K562 (cell line): ENCODE measurements at regions not wholly inside any gene's neighbourhood (a gene's known extent, or its start where the extent isn't known, plus 50 kb on each side); places are given as distances from the start of the nearest gene placed in this dataset.

ENCODE experiments used
- ATAC-seq: fragments of 200-7000 bp; cut with Tn5 transposase; 3 replicates; pipeline ENCODE4 v1.9.1; 2020; ENCODE audit warnings: moderate library complexity
- BruUV-seq: library from RNA; stranded (reverse); fragments of 400-500 nt; replicated peaks from 2 replicates; lab custom pipeline; 2021; lab: Mats Ljungman, UMichigan
- CTCF ChIA-PET: fragments of 300-600 bp; formaldehyde crosslinking; extraction: SDS; loops from one replicate; lab custom pipeline; 2021; ENCODE audit warnings: low intra/inter-chr PET ratio; lab: Yijun Ruan, JAX
- POLR2A ChIA-PET: fragments of 300-600, 350-650 bp; sonication (Branson Sonifier 250); formaldehyde crosslinking; extraction: SDS; loops from one replicate; lab custom pipeline; 2021; ENCODE audit warnings: antibody characterized with exemption, inconsistent platforms; lab: Yijun Ruan, JAX
- DNase-seq, 4 experiments: peaks; one replicate each; pipeline versions ENCODE4 v3.0.0 to v3.0.0-alpha.2; 2011 to 2018; ENCODE audit warnings: low spot score in 3 of 4, mixed read lengths in 3 of 4; ENCODE audit errors: extremely low read depth in 1 of 4
- FAIRE-seq: peaks from 2 replicates; lab custom pipeline; 2011; peaks lifted over from hg19 to GRCh38; lab: Jason Lieb, UNC
- H2AFZ ChIP-seq: 2 replicates; pipeline ENCODE4 v1.6.0; 2011; ENCODE audit warnings: low read depth, low read length, control low read depth, inconsistent platforms
- H3K27ac ChIP-seq: fragments of 200-600 bp; 3 replicates; pipeline ENCODE4 v1.8.0; 2011; ENCODE audit warnings: low read depth, mild to moderate bottlenecking, control low read depth, inconsistent platforms, low read length, moderate library complexity, mixed read lengths; ENCODE audit errors: extremely low read depth
- H3K27me3 ChIP-seq, 2 experiments: fragments of 300-600 bp in 1 of 2; 2 replicates in 1 of 2; 3 replicates in 1 of 2; pipeline versions ENCODE4 v1.6.0 to v1.8.0; 2011; ENCODE audit warnings: inconsistent platforms in 2 of 2, low read length in 2 of 2, mild to moderate bottlenecking in 1 of 2, mixed read lengths in 1 of 2, moderate library complexity in 1 of 2; ENCODE audit not compliant: control insufficient read depth in 2 of 2, insufficient read depth in 2 of 2
- H3K36me3 ChIP-seq: fragments of 300-600 bp; 3 replicates; pipeline ENCODE4 v1.8.0; 2011; ENCODE audit warnings: mild to moderate bottlenecking, low read length, inconsistent platforms; ENCODE audit not compliant: control insufficient read depth, insufficient read depth
- H3K4me1 ChIP-seq, 2 experiments: fragments of 200-600 bp in 1 of 2; replicated peaks in 1 of 2; 2 replicates in 1 of 2; 3 replicates in 1 of 2; pipeline versions ENCODE4 v1.5.1 to v1.8.0; 2011; ENCODE audit warnings: inconsistent platforms in 2 of 2, low read length in 2 of 2, mild to moderate bottlenecking in 1 of 2, mixed read lengths in 1 of 2, moderate library complexity in 1 of 2; ENCODE audit not compliant: control insufficient read depth in 2 of 2, insufficient read depth in 2 of 2
- H3K4me2 ChIP-seq: 2 replicates; pipeline ENCODE4 v1.6.1; 2011; ENCODE audit warnings: low read length, control low read depth, inconsistent platforms, mixed read lengths; ENCODE audit not compliant: insufficient read depth
- H3K4me3 ChIP-seq: fragments of 200-600 bp; sonication (generic), shearing (Covaris generic); 2 replicates; pipeline ENCODE4 v1.5.1; 2016; ENCODE audit warnings: control low read depth, inconsistent platforms
- H3K79me2 ChIP-seq: fragments of 200-600 bp; 3 replicates; pipeline ENCODE4 v1.8.0; 2011; ENCODE audit warnings: low read length, inconsistent platforms; ENCODE audit not compliant: control insufficient read depth, insufficient read depth
- H3K9ac ChIP-seq, 2 experiments: 2 replicates each; pipeline versions ENCODE4 v1.6.0 to v1.6.1; 2011; ENCODE audit warnings: low read depth in 2 of 2, low read length in 2 of 2, control low read depth in 1 of 2, inconsistent platforms in 1 of 2, mild to moderate bottlenecking in 1 of 2, mixed read lengths in 1 of 2; ENCODE audit not compliant: insufficient read depth in 1 of 2
- H3K9me1 ChIP-seq: one replicate; pipeline ENCODE4 v1.6.0; 2011; ENCODE audit warnings: inconsistent platforms, mild to moderate bottlenecking, low read length, moderate library complexity; ENCODE audit not compliant: control insufficient read depth, insufficient read depth
- H3K9me3 ChIP-seq: replicated peaks from 2 replicates; pipeline ENCODE4 v1.5.1; 2011; ENCODE audit warnings: low read depth, low read length, inconsistent platforms; ENCODE audit not compliant: control insufficient read depth, insufficient read depth
- H4K20me1 ChIP-seq: replicated peaks from 2 replicates; pipeline ENCODE4 v1.6.1; 2011; ENCODE audit warnings: low read length, inconsistent platforms, mixed read lengths; ENCODE audit not compliant: control insufficient read depth, insufficient read depth
- AFF1 ChIP-seq, 2 experiments: fragments of 450-650 bp; IDR thresholded peaks; 2 replicates each; pipeline ENCODE4 v1.6.1; 2018; ENCODE audit warnings: mild to moderate bottlenecking in 2 of 2, low read depth in 1 of 2; ENCODE audit not compliant: partially characterized antibody in 2 of 2
- E2F8 ChIP-seq: fragments of 450-650 bp; IDR thresholded peaks from 2 replicates; pipeline ENCODE4 v1.7.1; 2018; ENCODE audit warnings: mild to moderate bottlenecking, low read depth; ENCODE audit not compliant: partially characterized antibody
- EZH2 ChIP-seq: IDR thresholded peaks from 2 replicates; pipeline ENCODE4 v1.6.1; 2012; ENCODE audit warnings: low read depth, mild to moderate bottlenecking, inconsistent platforms, low read length, borderline replicate concordance
- FOXM1 ChIP-seq, 2 experiments: fragments of 450-650 bp in 1 of 2; sonication (generic) in 1 of 2; formaldehyde crosslinking in 1 of 2; IDR thresholded peaks; 2 replicates each; pipeline versions ENCODE4 v1.6.1 to v1.9.0; 2017 to 2022; ENCODE audit warnings: low read depth in 2 of 2, mild to moderate bottlenecking in 2 of 2, missing genetic modification reagents in 1 of 2, moderate library complexity in 1 of 2
- GATAD2B ChIP-seq: fragments of 450-650 bp; IDR thresholded peaks from 2 replicates; pipeline ENCODE4 v1.6.1; 2017; ENCODE audit warnings: mild to moderate bottlenecking, borderline replicate concordance
- HOXB6 ChIP-seq: fragments of 250-450 bp; sonication (Bioruptor Pico); IDR thresholded peaks from 2 replicates; pipeline ENCODE4 v1.5.1; 2022; ENCODE audit warnings: mild to moderate bottlenecking, borderline replicate concordance
- ILF3 ChIP-seq: fragments of 450-650 bp; IDR thresholded peaks from 2 replicates; pipeline ENCODE4 v1.6.1; 2018; ENCODE audit warnings: antibody characterized with exemption, mild to moderate bottlenecking, moderate library complexity, borderline replicate concordance
- TAF7 ChIP-seq: fragments of 450-650 bp; IDR thresholded peaks from 2 replicates; pipeline ENCODE4 v1.6.1; 2016; ENCODE audit warnings: missing genetic modification characterization, missing compliant biosample characterization
- TFAM ChIP-seq: fragments of 250-450 bp; sonication (Bioruptor Pico); conservative IDR thresholded peaks from 2 replicates; pipeline ENCODE4 v1.5.0; 2021; ENCODE audit warnings: mild to moderate bottlenecking, moderate library complexity
- ZNF184 ChIP-seq: sonication (generic); formaldehyde crosslinking; IDR thresholded peaks from 2 replicates; pipeline ENCODE4 v1.5.0; 2020; ENCODE audit warnings: missing genetic modification reagents
- ZNF316 ChIP-seq: fragments of 450-650 bp; IDR thresholded peaks from 2 replicates; pipeline ENCODE4 v1.6.1; 2016
- WGBS: fragments of 100-300 bp; shearing (Covaris generic); methylation state at CpG from one replicate; pipeline ENCODE4 v1.1.6; 2016; ENCODE audit warnings: low coverage, mixed read lengths; ENCODE audit not compliant: insufficient coverage; ENCODE audit errors: missing lambda C conversion rate; 5-methylcytosine and 5-hydroxymethylcytosine counted together
- in situ Hi-C: fragments of 300-500 bp; cut with MboI; formaldehyde crosslinking; loops from 4 replicates; pipeline ENCODE4 v1.15.0; 2018; ENCODE audit warnings: inconsistent platforms, mixed read lengths
- intact Hi-C: fragments of 100-400 bp; cut with micrococcal nuclease; formaldehyde crosslinking; loops from 2 replicates; pipeline ENCODE4 v1.14.2; 2022

DNA sequence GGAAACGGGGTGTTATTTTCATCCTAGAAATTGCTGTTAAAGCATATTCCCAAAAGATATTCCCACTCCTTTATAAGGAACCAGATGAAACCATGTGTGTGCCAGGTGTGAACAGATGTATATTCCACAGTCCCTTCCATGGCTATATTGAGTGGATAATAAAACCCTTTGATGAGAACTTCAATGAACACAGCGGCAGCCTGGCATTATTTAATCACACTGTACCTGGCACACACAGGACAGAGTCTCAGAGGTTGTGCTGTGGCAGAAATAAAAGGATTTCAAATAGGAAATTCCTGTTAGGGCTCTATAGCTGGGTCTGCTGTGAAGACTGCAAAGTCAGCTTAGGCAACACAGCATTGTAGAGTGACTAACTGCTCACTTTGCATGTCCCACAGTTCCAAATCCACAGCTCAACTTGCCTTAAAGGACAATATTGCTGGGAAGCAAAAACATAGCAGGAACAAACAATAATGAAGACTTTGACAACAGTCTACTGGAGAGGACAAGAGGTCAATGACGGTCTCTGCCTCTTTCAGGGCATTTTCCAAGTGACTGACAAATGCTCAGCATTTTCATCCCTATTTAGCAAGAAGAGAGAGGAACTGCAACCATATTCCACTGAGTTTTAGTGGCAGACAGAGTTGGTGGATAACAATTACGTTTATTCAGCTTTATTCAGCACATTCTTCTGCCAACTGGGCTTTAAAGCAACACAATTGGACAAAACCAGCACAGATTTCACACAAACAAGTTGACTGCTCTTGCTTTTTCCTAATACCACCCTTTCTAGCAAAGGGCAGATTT is 255.7 kb upstream of the RGMB start:
- BruUV-seq, result no TSS peak
- Histone ChIP-seq H3K9me1 (no peaks in the 10 kb centered on the region), H3K4me1 (no peaks in the 10 kb centered on the region), H3K4me2 (no peak overlapping the region), H3K79me2 (no peaks in the 10 kb centered on the region), H4K20me1 (no peaks in the 10 kb centered on the region), H3K4me3 (no peak overlapping the region), H3K36me3 (no peaks in the 10 kb centered on the region), H3K27me3 (no peaks in the 10 kb centered on the region), H3K27ac (no peak overlapping the region), H2AFZ (no peak overlapping the region), H3K9me3 (peaks cover 2% of the 10 kb centered on the region; the same call in 1 of the 2 replicates), H3K9ac (no peak overlapping the region)
- DNase-seq, result no peak
- intact Hi-C loops, result no loop called here
- FAIRE-seq, result no peak
- POLR2A ChIA-PET, result no interaction called here
- CTCF ChIA-PET, result no interaction called here
- ATAC-seq, result no peak
- in situ Hi-C loops, result no loop called here
- WGBS, result 0% methylated on average over 4 of the region's 4 CpGs
- TF ChIP-seq EZH2 (no peak), FOXM1 (IDR thresholded peaks at IDR 0.05; ENCODE audit: low read depth) (no peak), FOXM1 (CRISPR knock-in tag; IDR thresholded peaks at IDR 0.05; ENCODE audit: low read depth) (no peak), ILF3 (no peak), E2F8 (no peak), TAF7 (tag) (no peak), ZNF316 (no peak), ZNF184 (CRISPR knock-in tag) (no peak), AFF1 (IDR thresholded peaks at IDR 0.05; ENCODE audit: low read depth in 1 of 2, partially characterized antibody in 2 of 2) (no peak), HOXB6 (no peak), TFAM (CRISPR knock-in tag) (no peak), GATAD2B (no peak)
